ENCODE measurements at regions not wholly inside any gene's neighbourhood (a gene's known extent, or its start where the extent isn't known, plus 50 kb on each side); places are given as distances from the start of the nearest gene placed in this dataset.
"Not testable (repeated sequence)": the region's sequence is repeated elsewhere in the genome, so short reads cannot be mapped to it uniquely, and the experiment has no call there.

- no peak for DNase-seq (ENCODE audit: low spot score)
Observed at GRCh38 chr20:48530957-48531356, 296.8 kb downstream of the PREX1 start.

GRCh38 chr20:48528346-48528745 is 299.5 kb downstream of the PREX1 start:
- no peak for DNase-seq (ENCODE audit: low spot score)

GRCh38 chr20:48527771-48528170 is 300.0 kb downstream of the PREX1 start:
- no peak for DNase-seq (ENCODE audit: low spot score)

- no peak for DNase-seq (ENCODE audit: low spot score)
Observed at GRCh38 chr20:48526936-48527335, 300.9 kb downstream of the PREX1 start.

- no peak for DNase-seq (ENCODE audit: low spot score)
Observed at GRCh38 chr20:48525400-48525799, 302.4 kb downstream of the PREX1 start.

- DNase-seq (ENCODE audit: low spot score): no peak
Observed at GRCh38 chr20:48524582-48524981, 303.2 kb downstream of the PREX1 start.

GRCh38 chr20:48523191-48523995 is 304.4 kb downstream of the PREX1 start:
- peak; percentile 82 for DNase-seq (ENCODE audit: low spot score)

GRCh38 chr20:48521121-48521520 is 306.7 kb downstream of the PREX1 start:
- no peak for DNase-seq (ENCODE audit: low spot score)

- not testable (repeated sequence) for DNase-seq (ENCODE audit: low spot score)
Observed at GRCh38 chr20:48516196-48516595, 311.6 kb downstream of the PREX1 start.

GRCh38 chr20:48514577-48514976 is 313.2 kb downstream of the PREX1 start:
- not testable (repeated sequence) for DNase-seq (ENCODE audit: low spot score)

- not testable (repeated sequence) for DNase-seq (ENCODE audit: low spot score)
Observed at GRCh38 chr20:48512539-48512938, 315.3 kb downstream of the PREX1 start.

GRCh38 chr20:48505066-48505465 is 322.7 kb downstream of the PREX1 start:
- not testable (repeated sequence) for DNase-seq (ENCODE audit: low spot score)

- no peak for DNase-seq (ENCODE audit: low spot score)
Observed at GRCh38 chr20:48503166-48503815, 324.5 kb downstream of the PREX1 start.

GRCh38 chr20:48502758-48503157 is 325.0 kb downstream of the PREX1 start:
- no peak for DNase-seq (ENCODE audit: low spot score)

- no peak for DNase-seq (ENCODE audit: low spot score)
Observed at GRCh38 chr20:48502016-48502415, 325.8 kb downstream of the PREX1 start.

- not testable (repeated sequence) for DNase-seq (ENCODE audit: low spot score)
Observed at GRCh38 chr20:48500900-48501299, 326.9 kb downstream of the PREX1 start.

- DNase-seq (ENCODE audit: low spot score): not testable (repeated sequence)
Observed at GRCh38 chr20:48498939-48499338, 328.9 kb downstream of the PREX1 start.

- not testable (repeated sequence) for DNase-seq (ENCODE audit: low spot score)
Observed at GRCh38 chr20:48498125-48498524, 329.7 kb downstream of the PREX1 start.

- no peak for DNase-seq (ENCODE audit: low spot score)
Observed at GRCh38 chr20:48493966-48494365, 333.8 kb downstream of the PREX1 start.

GRCh38 chr20:48493331-48493730 is 334.5 kb downstream of the PREX1 start:
- not testable (repeated sequence) for DNase-seq (ENCODE audit: low spot score)

- DNase-seq (ENCODE audit: low spot score): no peak
Observed at GRCh38 chr20:48492715-48493070, 335.1 kb downstream of the PREX1 start.

- no peak for DNase-seq (ENCODE audit: low spot score)
Observed at GRCh38 chr20:48492015-48492714, 335.6 kb downstream of the PREX1 start.

Measured in COLO829 (cell line).